Activated effector memory CD4-positive, alpha-beta T cell treated with Interleukin-2 at 50 U/mL for 16 hours (primary cell): ENCODE measurements at regions not wholly inside any gene's neighbourhood (a gene's known extent, or its start where the extent isn't known, plus 50 kb on each side); places are given as distances from the start of the nearest gene placed in this dataset.
"Not testable (repeated sequence)": the region's sequence is repeated elsewhere in the genome, so short reads cannot be mapped to it uniquely, and the experiment has no call there.

Experiments
- DNase-seq: peaks from one replicate; pipeline ENCODE4 v3.0.0-alpha.2; 2020

DNA sequence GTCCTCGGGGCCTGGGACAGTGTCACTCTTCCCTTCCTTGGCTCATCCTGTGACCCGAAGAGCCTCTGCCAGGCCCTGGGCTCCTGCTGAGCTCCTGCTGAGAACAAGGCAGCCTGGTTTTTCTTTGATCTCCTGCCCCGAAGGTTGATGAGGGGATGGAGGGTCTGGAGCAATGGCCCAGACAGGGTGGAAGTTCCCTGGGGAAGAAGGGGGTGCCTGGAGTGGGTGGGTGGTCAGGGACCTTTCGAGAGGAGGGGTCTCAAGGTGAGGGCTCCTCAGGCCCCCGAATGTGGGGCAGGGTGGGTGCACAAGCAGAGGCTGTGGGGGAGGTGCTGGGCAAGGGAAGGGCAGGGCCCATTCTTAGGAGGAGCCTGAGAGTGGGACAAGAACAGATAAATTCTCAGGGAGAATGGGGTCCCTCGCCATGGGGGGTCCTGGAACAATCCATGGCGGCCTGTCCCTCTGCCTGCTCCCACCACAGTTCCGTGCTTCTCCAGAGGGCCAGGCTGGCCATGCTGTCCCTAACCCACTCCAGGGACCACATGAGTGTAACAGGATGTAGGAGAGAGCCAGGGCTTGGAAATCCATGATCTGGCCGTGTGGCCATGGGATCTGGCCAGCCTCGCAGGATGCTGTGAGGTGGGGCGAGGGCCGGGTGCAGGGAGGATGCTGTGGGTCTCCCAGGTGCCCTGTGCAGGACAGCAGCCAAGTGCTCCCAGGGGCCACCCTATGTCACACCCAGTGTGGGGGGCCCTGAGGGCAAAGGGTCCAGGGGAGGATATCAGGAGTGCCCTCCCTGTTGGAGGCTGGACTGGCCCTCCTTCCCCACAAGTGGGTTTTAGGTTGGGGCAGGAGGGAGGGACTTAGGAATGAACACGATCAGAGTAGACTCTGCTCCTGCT lies 128.5 kb upstream of the LPCAT1 start:
- DNase-seq: no peak

DNA sequence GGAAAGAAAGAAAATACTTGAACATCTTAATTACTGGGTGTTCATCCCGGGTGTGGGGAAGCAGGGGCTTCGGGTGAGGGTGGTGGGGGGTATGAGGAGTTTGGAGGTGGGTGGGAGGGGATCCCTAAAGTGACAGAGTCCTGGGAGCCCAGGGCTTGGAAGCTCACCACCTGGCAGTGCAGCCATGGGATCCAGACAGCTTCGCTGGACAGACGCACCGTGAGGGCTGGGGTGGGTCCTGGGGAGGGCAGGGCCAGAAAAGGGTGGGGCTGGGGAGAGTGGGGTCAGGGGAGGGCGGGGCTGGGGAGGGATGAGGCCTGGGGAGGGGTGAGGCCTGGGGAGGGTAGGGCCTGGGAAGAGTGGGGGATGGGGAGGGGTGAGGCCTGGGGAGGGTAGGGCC lies 127.5 kb upstream of the LPCAT1 start:
- DNase-seq: no peak

DNA sequence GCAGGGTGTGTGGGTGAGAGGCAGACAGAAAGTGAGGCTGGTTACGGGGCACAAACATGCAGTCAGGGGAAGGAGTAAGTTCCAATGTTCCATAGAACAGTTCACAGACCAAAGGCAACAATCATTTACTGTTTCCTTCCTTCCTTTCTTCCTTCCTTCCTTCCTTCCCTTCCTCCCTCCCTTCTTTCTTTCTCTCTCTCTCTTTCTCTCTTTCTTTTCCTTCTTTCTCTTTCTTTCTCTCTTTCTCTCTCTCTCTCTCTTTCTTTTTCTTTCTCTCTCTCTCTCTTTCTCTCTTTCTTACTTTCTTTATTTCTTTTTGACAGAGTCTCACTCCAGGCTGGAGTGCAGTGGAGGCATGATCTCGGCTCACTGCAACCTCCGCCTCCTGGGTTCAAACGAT lies 125.8 kb upstream of the LPCAT1 start:
- DNase-seq: no peak

DNA sequence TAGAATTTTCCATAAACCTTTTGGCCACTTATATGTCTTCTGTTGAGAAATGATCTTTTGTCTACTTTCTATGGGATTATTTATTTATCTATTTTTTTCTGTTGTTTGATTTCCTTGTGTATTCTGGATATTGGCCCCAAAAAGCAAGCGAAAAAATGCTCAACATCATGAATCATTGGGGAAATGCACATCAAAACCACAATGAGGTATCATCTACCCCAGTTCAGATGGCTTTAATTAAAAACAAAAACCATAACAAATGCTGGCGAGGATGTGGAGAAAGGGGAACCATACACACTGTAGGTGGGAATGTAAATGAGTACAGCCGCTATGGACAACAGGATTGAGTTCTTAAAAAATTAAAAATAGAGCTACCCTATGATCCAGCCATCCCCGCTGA lies 125.0 kb upstream of the LPCAT1 start:
- no peak for DNase-seq

DNA sequence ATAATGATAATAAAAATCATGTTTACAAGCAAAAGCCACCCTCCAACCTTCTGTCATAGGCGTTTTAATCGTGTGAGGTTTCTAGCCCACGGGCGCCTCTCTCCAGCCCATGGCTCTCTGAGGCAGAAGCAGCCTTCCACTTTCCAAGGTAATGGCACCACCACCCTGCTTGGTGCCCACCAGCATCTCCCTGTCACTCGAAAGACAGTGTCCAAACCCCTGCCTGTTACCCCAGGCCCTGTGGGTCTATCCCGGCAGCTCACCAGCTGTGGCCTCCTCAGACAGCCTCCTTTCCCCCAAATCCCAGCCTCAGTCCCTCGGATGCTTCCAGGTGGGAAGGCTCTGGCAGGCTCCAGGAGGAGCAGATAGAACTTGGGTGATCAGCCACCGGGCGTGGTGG lies 123.8 kb upstream of the LPCAT1 start:
- DNase-seq: no peak

DNA sequence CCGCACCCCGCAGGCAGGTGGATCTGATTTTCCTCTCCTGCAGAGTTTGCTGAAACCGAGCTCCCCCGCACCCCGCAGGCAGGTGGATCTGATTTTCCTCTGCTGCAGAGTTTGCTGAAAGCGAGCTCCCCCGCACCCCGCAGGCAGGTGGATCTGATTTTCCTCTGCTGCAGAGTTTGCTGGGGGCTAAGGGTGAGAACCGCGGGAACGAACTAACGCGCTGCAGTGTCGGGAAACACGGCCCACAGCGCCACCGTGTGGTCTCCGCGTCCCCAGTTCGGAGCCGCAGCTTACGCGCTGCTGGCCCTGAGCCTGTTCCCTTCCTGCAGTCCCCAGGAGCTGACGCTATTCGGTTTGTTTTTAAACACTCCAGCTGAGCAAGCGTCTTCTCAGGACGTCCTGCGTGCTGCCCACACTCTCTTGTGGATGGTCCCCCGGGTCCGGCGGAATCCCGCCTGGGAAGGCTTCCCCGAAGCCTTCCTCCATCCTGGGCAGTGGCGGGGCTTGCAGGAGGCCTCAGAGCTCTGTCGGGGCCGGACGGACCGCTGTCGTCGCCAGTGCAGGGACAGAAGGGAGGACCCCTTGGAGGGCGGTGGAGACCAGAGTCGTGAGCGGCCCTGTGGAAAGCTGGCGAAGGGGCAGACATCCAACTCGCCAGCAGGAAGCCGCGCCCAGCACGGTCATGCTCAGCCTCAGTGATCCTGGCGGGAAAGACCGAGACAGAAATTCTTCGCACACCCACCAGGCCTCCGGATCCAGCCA lies 121.2 kb upstream of the LPCAT1 start:
- DNase-seq: peak; percentile 62

DNA sequence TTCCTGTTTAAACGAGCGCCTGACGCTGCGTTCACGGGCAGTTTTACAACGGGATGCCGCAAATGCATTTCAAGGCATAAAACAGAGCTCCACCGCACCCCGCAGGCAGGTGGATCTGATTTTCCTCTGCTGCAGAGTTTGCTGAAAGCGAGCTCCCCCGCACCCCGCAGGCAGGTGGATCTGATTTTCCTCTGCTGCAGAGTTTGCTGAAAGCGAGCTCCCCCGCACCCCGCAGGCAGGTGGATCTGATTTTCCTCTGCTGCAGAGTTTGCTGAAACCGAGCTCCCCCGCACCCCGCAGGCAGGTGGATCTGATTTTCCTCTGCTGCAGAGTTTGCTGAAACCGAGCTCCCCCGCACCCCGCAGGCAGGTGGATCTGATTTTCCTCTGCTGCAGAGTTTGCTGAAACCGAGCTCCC lies 120.6 kb upstream of the LPCAT1 start:
- not testable (repeated sequence) for DNase-seq

DNA sequence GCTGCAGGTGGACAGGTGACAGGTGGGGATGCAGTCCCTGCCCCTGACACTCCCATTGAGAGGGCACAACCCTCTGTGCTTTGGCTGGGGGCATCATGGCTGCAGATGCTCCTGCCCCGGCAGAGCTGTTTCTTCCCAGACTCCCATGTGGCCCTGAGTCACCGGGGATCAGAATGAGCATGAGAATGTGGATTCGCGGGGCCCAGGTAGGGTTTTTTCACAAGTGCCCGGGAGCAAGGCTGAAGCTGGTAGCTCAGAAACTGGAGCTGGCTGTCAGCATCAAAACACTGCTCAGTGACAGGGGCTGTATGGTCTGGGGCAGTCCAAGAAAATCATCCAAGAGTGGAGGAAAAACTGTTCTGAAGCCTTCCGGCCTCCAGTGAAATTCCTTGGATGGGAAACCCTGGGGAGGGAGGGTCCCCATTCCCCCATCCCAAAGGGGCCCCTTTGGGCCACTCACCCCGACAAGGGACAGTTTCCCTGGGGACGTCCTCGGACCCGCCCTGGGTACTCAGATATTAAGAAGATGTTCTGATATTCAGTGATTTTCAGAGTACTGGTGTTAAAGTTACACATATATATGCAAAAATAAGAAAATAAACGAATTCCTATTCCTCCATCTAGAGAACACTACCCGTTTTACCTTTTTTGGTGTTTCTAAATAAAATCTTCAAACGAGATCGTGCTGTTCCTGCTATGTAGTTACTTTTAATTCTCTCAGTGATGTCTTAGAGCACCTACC lies 120.1 kb upstream of the LPCAT1 start:
- no peak for DNase-seq

DNA sequence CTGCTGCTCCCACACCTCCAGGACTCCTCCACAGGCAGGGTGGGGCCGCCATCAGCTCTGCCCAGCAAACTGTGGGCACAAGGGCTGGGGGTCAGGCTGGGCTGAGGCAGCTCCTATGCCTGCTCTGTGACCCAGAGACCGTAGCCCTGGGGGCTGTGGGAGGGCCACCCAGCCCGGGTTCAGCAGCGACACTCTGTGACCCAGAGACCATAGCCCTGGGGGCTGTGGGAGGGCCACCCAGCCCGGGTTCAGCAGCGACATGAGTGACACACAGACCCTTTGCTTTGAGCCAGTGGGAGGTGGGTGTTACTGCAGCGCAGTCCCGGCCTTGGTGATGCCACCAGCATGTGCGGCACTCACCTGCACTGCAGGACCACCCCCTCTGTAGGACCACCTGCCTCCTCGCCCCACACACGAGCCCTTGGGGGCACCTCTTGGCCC lies 118.9 kb upstream of the LPCAT1 start:
- no peak for DNase-seq

DNA sequence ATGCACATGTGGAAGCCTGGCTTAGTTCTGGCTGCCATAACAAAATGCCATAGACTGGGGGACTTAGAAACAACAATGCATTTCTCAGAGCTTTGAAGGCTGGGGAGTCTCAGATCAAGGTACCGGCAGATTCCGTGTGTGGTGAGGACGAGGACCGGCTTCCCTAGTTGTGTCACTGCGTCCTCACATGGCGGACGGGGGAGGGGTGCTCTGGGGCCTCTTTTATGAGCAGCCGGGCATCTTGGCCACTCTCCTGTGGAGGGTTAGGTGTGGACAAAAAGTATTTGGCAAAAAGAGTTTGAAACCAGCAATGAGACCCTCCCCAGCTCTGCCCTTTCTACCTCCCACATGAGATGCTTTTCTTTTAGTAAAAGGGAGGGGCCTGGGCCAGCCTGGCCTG lies 118.5 kb upstream of the LPCAT1 start:
- no peak for DNase-seq

DNA sequence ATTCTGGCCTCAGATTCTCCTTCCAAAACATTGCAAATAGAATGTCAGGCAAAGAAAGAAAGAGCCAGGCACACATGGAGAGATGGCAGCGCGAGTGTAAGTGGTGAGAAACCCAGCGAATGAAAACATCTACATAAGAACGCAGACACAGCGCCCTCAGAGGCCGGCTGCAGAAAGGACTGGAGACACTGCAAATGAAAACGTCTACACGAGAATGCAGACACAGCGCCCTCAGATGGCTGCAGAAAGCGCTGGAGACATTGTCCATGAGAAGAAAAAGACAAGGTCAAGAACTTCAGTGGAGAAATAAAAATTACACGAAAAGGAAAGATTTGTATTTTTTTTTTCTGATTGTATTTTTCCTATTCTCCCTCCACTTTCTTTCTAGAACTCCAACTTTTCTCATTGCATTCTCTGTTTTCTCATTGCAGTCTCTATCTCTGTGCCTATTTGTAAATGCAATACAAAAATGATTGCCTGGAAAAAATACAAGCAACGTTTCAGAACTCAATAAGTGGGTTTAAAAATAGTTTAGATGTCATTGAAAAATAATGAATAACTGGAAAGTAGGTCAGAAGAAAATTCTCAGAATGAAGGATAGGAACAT lies 117.9 kb upstream of the LPCAT1 start:
- DNase-seq: peak; percentile 68

DNA sequence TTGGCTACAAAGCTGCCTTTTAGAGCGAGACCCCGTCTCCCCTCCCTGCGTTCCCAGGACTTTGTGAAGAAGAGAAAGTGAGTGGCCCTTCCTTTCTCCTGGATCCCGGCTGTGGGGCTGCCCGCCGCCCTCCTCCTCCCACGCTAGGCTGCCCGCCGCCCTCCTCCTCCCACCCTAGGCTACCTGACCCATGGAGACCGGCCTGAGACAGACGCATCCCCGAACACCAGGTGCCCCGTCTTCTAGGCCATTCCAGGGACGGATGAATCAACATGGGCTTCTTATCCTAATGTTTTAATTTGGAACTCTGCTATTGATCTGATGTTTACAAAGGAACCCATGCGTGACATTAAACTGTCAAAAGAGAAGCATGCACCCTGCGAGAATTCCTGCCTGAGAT lies 117.3 kb upstream of the LPCAT1 start:
- no peak for DNase-seq

DNA sequence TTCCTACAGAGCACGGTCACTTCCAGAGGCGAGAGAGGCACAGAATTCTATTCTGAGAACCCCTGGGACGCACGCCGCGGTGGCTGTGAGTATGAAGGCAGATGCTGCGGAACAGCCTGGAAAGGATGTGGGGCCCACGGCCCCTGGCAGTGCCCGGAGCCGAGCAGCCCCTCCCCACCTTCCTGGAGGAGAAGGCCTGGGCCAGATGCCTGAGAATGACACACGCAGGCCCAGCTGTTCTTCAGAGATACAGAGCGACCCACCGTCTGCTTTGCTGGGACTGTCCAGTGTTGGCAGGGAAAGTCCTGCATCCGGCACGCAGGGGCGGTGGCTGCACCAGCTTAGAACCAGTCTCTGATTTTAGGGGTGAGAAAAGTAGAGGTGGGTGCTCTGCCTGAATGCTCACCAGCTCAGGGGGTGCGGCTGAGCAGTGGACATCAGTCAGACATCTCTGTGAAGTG lies 116.7 kb upstream of the LPCAT1 start:
- no peak for DNase-seq

DNA sequence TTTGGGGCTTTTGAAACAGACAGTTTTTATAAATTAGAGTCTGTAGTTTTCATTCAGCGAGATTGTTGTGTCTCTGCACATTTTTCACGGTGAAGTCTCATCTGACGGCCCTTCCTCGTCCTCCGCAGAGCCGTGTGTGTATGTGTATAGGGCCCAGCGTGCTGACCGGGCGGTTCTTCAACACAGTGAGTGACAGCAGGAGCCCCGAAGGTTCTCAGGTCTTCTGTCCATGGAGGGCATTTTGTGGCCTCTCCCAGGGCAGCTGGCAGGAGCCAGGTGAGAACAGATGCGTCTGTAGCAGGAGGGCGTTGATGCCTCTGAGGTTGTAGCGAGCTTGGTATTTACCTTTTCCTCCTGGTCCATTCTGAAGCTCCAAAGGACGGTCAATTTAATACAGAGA lies 116.0 kb upstream of the LPCAT1 start:
- DNase-seq: no peak

DNA sequence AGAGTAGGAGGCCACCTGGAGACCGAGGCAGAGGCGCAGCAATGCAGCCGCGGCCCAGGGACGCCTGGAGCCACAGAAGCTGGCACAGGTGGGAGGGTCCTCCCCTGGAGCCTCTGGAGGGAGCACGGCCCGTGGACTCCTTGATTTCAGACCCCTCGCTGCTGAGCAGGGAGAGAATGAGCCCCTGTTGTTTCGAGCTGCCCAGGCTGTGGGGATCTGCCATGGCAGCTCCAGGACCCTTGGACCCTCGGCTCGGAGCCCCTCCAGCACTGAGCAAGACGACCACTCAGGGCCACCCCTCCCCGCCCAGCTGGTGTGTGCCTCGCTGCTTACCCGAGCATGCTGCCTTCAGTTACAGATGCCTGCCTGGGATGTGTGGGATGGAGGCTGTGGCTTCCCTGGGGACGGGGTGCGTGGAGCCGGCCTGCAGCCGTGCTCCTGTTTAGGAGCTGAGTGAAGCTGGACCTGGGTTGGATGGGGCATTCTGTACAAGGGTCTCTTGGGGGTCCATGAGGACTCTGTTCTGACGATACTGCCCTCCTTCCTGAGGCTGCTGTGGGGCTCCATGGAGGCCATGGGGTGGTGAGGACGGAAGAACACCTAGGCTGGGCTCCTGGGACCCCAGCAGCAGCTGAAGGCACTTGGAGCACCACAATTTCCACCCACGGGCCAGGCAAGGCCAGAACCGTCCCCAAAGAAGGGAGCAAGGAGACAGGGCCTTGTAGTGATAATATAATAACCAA lies 115.1 kb upstream of the LPCAT1 start:
- no peak for DNase-seq

DNA sequence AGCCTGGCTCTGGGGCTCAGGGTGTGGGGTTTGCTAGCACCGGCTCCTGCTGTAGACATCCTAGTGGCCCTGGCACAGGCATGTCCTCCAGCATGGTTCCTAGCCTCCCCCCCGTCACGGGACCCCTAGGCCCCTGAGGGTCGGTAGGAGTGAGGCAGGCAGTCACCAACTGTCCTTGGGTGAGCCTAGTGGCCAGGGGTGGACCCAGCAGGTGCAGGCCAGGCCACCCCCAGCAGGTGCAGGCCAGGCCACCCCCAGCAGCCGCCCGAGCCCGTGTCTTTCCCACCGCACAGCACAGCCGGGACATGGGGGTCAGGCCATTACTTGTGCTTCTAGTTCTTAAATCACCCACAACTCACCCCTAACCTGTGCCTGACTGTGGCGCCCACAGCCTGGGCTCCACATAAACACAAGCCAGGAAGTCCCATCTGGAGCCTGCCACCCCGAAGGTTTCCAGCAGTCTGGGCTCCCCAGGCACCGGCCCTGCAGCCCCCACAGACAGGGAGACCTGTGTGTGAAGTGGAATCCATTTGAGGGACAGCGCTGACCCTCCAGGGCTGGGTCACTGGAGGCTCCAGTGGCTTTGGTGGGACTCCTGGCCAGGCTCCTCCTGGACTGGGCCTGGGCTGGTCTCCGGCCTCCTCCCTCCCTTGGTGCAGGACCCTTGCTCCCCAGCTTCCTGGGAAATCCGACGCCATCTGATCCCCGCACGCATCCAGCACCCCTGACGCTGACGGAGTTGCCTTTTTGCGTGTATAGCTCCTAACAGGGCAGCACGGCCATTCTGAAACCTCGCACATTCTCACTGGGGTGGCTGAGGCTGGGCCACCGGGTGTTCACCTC lies 114.1 kb upstream of the LPCAT1 start:
- DNase-seq: no peak

DNA sequence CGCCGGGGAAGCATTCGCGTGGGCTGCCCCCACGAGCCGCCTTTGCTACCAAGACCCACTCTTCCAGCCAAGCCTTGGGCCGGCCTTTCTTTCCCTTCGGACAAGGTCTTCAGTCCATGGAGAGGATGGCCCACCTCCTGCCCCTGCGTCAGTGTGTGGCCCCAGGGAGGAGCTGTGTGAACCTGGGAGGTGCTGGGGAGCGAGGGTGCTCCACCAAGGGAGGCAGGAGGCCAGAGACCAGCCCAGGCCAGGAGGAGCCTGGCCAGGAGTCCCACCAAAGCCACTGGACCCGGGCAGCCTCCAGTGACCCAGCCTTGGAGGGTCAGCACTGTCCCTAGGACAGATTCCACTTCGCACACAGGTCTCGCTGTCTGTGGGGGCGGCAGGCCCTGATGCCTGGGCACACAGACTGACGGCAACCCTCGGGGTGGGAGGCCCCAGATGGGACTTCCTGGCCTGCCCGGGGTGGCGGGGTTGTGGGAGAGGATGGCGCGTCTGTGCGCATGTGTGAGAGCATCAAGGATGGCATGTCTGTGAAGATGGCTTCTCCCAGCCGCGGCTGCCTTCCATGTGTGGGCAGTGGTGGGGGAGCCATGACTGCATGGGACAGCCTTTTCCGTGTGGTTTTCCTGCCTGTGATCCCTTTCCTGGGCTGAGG lies 113.3 kb upstream of the LPCAT1 start:
- DNase-seq: no peak

DNA sequence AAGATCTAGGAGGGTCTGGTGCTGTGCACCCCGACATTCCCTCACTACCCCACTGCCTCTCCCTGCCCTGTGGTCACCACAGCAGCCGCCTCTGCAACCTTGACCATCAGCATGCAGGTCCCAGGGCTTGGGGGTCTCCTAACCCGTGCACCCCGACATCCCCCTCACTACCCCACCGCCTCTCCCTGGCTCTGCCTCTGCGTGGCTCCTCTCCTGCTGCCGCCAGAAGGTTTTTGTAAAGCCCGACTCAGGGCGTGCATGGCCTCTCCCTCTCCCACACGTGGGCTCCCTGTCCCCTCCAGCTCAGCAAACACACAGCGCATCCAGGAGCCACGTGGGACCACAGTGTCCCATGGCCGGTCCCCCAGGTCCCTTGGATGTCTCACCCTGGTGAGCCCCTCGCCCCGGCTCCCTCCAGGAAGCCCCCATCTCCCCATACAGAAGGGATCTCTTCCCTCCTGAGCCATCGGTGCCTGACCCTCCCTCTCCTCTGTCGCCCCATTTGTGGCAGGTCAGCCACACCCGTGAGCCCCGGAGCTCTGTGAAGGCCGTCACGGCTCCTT lies 112.5 kb upstream of the LPCAT1 start:
- not testable (repeated sequence) for DNase-seq

DNA sequence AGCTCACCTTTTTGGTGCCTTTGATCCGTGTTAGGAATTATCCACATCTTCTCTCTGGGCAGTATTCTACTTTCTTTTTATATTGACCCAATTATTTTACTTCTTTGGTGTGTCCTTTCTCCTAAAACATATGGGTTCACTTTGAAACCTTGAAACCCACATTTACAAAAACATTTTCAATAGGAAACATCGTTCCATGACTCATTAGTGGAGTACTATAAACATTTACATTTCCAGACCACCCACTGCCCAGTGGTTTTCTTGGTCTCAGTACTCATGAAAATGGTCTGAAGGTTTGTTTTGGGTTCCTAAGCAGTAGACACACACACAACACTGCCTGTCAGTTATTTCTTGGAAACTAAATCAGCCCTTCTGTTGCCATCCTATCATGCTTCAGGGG lies 111.7 kb upstream of the LPCAT1 start:
- DNase-seq: not testable (repeated sequence)

DNA sequence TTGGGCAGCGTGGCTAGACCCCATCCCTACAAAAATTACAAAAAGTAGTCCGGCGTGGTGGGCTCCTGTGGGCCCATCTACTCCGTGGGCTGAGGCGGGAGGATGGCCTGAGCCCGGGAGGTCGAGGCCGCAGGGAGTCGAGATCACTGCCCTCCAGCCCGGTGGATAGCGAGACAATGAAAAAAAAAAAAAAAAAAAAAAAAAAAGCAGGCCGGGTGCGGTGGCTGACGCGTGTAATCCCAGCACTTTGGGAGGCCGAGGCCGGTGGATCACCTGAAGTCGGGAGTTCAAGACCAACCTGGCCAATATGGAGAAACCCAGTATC lies 110.5 kb upstream of the LPCAT1 start:
- DNase-seq: no peak
